ENCODE measurements at regions not wholly inside any gene's neighbourhood (a gene's known extent, or its start where the extent isn't known, plus 50 kb on each side); places are given as distances from the start of the nearest gene placed in this dataset.

DNA sequence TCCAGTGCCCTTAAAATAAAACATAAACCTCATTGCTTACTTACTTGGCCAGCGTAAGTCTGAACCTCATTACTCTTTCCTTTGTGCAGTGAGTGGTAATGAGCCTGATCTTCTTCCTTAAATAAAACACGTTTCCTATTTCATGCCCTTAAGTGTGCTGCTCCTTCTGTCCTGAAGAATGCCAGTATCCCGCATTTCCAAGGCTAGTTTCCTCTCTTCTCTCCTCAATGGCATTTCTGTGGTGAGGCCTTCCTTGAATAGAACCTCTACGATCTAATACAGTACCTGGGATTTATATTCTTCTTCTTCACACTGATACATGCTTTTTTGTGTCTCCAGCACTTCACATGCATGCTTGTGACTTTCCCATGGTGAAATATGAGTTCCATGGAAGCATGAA lies 523.4 kb upstream of the CDH4 start:
- no peak for DNase-seq

DNA sequence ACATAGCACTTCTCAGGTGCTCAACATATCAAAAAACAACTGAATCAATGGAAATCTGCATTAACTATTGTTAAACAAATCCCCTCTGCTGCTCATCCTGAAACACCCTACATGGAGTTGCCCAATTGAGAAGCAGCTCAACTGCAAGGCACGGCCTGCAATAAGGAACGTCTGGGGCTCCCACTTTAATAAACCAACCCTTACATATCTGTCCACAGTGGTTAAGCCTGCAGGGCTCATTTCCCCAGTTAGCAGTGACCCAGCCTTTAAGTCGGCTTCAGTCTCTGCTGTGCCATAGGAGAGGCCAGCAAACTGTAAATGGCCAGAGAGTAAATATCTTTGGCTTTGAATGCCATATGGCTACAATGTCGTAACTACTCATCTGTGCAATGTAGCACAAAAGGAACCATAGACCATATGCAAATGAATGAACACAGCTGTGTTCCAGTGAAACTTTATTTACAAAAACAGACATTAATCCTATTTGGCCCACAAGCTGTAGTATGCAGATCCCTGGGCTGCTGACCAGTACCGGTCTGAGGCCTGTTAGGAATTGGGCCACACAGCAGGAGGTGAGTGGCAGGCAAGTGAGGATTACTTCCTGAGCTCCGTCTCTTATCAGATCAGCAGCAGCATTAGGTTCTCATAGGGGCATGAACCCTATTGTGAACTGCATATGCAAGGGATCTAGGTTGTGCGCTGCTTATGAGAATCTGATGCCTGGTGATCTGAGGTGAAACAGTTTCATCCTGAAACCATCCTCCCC lies 522.7 kb upstream of the CDH4 start:
- no peak for DNase-seq

DNA sequence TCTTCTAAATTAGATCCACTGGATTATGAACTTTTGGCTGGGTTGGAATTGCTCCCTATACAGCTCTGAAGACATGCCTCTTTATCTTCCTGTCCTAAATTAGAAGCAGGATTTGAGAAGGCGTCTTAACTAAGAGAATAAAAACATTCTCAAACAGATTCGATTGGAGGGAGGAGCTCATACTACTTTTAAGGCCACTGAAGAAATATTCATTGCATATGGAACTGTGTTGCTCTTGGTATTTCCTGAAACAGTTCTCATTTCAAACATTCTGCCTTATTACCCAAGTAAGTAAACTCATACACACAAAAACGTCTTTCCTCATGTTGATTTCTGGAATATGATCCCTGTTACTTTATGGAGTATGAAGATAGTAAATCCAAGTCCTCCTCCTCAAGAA lies 519.7 kb upstream of the CDH4 start:
- DNase-seq, result no peak

DNA sequence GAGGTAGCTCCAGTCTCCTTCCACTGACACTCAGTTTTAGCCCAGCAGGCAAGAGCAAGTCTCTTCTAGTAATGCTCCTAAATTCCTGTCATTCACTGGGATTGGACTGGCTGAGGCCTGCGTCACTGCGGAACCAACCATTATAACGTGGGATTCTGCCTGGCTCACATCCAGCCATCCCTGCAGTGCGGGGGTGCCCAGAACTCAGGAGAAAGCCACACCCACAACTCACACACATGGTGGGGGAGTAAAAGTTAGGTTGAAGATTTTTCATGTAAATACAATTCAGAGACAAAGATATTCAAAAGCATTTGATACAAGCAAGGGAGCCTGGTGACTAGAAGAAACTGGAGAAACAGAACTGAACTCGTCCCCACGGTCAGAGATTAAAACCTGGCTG lies 504.0 kb upstream of the CDH4 start:
- no peak for DNase-seq

DNA sequence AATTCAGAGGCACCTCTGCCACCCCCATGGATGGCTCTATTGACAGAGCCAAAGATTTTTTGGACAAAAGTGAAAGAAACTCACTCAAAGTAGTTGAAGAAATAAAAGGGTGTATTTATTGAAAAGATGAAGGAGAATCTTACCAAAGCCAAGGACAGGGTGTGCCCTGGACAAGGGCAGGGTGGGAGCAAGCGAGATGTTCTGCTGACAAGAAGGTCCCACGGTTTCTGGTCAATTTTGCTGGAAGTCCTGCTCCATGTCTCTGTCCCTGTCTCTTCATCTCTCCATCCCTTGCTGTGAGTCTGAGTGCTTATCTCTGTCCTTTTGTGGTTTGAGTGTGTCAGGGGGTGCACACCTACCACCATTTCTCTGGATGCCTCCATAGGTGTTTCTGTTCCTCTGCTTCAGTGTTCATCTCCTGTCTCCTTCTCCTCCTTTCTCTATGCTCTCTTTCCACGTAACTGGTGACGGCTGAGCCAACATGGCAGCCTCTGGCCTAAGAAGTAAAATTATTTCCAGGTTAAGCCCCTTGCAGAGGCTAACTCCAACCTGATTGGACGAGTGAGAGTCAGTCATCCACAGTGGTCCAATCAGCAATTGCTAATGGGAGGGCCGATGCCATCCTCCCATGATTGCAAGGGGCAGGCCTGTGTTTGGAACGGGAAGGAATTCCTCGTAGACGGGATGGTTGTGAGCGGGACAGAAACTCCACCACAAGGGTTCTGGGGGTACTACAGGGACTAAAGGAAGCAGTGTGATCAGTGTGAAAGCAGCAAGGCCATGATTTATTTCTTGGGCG lies 502.1 kb upstream of the CDH4 start:
- DNase-seq, result no peak

DNA sequence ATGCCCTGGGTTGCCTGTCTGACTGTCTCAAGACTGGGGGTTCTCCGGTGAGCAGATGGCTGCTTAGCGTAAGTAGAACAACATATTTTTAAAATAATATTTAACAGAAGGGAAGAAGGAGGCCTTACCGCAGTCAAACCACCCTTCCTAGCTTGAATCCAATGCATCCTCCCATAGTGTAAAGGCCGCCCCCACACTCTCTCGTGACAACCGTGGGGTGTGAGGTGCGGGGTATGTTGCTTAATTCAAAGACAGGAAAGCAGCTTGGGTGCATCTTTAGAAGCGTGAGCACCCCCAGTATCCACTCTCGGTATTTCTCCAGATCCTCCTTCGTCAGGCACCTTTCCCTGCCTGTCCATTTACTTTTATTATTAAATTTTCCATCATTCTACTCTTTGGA lies 501.2 kb upstream of the CDH4 start:
- DNase-seq, result no peak

DNA sequence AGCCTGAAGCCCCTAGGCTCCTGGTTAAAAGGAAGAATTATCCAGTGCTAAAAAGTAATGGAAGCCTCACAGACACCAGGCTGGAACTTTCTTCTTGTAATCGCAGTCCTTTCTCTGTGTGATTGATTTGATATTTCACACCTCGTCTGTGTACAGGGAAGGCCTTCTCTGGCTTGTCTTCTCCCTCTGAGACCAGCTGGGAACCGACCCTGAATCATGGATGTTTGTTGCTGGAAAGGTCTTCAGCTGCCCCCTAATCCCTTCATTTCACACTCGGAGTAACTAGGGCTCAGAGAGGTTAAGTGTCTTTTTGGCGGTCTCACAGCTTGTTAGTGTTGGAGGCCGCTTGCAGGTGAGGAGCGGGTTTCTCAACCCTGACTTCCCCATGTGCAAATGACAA lies 500.2 kb upstream of the CDH4 start:
- no peak for DNase-seq

DNA sequence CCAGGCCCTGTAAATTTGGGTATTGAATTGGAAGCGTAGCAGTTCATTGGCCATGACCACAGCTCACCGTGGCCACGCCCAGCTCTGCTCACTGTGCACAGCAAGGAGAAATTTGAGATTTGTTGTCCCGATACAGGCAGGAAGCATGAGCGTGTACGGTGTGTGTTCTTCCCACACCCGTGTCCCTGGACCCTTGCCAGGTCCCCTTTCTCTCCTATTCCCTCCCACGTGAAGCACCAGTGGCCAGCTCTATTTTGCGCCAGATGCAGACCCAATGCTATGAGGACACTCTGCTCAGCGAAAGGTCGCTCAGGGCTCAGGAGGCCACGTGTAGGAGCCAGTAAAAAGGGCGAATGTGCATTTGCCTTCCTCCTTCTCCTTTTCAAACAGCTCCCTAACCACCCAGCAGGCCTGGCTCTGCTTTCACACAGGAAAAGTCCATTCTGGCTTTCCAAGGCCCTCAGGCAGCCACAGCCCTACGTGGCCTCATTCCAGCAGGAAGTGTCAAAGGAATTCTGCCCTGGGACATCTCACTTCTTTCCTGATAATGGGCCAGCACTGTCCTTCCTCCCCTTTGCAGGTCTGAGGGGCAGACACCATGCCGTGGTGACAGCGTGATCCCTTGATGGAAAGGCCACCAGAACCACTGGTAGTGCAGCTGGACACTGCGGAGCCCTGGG lies 499.2 kb upstream of the CDH4 start:
- DNase-seq, result no peak

DNA sequence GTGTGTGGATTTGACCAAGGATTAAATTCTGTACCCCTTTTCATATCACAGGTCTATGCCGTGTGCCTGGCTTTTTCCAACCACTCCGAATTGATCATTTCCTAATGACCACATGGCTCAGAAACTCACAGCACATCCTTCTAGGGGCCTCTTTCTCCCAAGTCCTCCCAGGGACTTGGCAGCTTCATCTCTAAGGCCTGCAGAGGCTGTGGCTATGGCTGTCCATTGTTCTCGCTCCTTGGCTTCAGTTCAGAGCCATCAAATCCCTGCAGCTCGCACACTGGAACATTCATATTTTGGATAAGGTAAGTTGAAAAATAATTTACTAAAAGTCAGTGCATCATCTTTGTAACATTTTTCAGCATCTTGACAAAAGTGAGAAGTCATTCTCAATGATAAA lies 497.2 kb upstream of the CDH4 start:
- DNase-seq, result no peak

DNA sequence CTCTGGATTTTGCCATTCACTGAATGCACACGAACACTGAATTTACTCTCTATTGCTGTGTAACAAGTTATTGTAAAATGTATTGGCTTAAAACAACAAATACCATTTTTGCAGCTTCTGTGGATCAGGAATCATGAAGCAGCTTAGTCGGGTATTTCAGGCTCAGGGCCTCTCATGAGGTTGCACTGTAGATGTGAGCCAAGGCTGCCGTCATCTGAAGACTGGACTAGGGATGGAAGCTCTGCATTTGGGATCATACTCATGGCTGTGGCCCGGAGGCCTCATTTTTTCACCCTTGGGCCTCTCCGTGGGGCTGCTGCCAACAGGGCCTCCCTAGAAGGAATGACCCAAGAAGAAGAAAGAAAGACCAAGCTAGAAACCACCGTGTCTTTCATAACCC lies 492.4 kb upstream of the CDH4 start:
- DNase-seq, result no peak

DNA sequence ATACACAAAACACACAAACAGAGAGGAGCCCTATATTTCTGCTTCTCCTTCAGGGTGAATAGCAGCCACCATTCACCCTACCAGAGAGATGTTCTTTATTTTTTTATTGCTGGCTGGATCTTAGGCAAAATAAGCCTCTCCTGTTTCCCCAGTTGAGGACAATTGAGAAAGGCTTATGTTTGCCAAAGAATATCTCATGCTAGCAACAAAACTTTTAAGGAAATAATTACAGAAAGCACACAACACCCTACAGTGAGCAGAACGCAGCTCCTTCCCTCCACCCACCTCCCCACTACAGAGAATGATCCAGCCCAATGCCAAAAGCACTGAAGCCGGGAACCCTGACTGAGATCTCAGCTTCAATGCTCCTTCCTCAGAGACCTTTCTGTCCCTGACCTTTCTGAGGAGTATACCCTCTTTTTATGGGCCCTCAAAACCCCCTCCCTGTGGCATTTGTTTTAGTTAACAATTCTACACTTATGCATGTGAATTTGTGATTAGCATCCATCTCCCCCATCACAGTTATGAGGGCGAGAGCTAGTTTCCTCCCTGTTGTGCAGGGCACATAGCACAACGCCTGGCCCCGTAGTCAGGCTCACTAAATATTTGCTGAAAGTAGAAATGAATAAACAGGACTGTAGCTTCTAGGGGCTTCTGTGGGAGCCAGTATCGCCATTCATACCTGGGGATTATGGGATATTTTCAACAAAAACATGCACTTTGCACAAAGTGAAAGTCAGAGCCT lies 491.6 kb upstream of the CDH4 start:
- DNase-seq, result no peak

DNA sequence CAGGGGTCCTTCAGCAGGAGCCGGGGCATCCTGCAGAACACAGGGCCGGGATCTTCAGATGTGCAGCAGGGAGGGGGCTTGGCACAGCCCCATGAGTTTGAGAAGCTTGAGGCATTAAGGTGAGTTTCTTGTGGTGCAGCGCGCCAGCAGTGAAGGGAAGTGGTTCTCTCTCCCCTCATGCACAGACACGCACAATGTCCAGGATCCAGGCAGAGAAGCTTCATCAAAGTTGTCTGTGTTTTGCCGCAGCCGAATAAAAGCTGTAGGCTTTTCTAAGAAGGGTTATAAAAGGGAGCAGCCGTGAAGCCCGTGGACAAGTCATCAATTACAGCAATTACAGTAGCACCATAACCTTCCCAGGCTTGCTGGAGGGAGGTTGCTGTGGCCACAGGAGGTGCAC lies 491.0 kb upstream of the CDH4 start:
- no peak for DNase-seq

DNA sequence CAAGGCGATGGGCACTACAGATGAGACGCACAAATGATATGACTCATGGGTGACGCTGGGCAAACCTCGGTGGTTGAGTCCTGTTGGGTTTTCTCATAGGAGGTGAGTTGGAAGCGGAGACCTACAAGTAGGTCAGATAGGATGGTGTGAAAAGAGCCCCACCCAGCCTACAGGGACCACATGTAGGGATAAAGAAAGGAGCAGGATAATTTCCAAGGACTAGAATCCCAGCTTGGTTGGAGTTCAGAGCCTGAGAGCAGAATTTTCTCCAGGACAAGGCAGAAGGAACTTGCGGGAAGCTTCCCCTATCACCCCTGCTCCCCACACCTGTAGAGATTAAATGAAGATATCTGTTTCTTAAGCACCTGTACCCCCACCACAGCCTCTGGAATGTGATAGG lies 489.7 kb upstream of the CDH4 start:
- DNase-seq, result no peak

DNA sequence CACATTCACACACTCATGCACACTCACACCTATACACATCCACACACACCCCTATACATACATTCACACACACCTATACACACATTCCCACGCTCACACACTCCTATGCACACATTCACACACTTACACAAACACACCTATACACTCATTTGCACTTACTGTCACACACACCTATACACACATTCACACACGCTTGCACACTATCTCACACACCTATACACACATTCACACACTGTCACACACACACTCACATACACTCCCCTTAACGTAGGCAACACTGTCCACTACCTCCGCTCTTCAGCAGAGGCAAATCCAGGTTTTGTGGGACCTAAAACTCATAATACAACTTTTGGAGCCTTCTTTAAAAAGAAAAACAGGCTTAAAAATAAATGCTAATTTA lies 487.7 kb upstream of the CDH4 start:
- no peak for DNase-seq

DNA sequence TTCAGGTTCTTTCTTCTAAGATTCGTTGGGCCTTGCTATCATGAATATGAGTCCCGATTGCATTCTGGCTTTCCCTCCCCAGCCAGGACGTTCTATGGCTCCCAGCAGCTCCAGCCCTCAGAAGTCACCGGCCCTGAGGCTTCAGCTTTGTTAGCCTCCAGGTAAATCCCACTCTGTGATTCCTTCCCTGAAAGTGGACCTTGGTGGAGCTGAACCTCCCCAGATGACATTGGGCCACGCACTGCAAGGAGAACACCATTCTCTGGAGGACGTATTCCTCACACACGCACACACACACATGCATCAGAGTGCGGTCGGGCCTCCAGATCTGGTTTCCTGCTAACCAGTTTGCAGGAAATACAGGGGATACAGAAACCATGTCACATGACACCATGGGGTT lies 487.3 kb upstream of the CDH4 start:
- DNase-seq, result no peak

DNA sequence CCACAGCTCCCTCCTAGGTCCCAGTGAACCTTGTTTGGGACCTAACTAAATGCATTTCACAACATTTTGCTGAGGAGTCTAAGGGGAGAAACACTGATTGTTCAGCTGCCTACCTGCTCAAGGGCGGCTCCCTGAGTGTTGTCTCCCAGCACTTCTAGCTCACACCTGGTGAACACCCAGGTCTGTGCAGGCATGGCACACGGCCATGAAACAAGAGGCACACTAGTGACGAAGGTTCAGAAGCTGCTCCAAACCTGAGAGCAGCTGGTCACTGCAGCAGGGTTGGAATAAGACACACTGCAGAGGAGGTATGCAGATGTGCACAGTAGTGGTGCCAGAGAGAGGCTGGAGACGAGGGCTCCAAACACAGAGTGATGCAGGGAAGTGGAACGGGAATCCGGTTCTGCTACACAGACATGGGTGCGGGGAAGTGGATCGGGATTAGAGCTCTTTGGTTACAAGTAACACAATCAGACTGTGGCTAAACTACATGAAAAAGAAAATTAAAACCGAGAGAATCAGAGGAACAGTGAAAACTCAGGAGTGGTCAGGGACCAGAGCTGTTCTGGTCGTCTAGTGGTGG lies 486.1 kb upstream of the CDH4 start:
- no peak for DNase-seq

DNA sequence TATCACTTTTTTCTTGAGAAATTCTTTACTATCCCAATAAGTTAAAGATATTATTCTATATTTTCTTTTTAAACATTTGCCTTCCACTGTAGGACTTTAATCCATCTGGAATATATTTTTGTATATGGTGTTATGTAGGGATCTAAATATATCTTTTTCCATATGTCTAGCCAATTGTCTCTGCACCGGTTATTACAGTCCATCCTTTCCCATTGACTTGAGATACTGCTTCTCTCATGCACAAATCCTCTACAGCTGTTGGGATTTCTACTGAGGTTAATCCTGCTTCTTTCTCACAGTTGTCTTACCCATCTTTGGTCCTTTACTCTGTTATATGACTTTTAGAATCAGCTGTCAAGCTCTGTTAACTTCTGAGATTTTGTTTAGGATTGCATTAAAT lies 483.8 kb upstream of the CDH4 start:
- no peak for DNase-seq

DNA sequence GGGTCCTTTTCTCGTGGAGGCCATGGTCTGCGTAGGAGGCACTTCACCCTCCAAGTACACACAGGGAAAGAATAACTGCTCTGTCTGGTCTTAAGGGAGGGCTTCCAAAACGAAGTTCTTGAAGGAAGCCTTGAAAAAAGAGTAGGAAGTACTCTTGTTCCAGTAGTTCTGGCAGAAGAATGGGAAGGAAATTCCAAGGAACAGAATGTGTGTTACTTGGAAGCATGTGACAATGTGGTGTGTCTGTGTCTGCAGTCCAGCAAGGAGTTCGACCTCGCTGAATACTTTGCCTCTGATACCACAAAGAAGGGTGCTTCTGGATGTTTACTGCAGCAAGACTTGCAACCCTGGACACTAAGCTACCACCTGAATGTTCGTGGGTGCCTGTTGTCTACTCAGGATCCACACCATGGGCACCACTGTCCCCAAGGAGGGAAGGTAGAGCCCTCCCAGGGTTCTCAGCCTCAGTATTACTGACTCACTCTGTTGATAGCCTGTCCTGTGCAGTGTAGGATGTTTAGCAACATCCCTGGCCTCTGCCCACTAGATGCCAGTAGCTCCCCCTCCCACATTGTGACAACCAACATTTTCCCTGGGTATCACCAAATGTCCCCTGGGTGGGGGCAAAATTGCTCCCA lies 471.6 kb upstream of the CDH4 start:
- no peak for DNase-seq

DNA sequence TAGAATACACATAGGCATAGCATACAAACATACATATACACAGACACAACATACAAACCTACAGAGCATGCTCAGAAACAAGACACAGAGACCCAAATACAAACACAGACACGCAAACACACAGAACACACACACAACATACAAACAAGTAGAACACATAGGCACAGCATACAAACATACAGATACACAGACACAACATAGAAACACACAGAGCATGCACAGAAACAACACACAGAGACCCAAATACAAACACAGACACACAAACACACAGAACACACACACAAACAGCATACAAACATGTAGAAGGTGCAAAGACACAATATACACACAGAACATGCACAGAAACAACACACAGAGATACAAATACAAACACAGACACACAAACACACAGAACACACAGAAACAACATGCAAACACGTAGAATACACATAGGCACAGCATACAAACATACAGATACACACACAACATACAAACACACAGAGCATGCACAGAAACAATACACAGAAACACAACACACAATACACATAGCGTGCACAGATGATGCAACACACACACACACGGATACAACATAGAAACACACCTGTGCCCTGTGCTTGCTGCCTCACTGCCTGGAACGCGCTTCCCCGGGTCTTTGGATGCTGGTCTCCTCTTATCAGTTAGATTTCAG lies 469.0 kb upstream of the CDH4 start:
- DNase-seq, result no peak

DNA sequence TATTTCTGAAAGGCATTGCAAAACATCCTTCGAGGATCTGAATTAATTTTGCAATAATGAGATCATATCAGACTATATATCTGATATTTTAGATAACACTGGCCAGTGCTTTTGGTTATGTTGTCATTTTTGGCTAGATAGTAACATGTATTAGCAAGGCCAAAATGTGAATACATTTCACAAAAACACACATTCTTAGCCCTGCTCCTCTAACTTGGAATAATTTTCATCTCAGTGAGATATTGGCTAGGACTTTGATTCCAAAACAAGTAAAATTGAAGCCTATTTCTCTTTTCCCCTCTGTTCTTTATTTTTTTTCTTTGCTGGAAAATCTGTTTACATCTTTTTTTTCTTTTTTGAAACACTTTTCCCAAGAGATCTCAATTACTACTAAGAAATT lies 466.8 kb upstream of the CDH4 start:
- DNase-seq, result no peak

DNA sequence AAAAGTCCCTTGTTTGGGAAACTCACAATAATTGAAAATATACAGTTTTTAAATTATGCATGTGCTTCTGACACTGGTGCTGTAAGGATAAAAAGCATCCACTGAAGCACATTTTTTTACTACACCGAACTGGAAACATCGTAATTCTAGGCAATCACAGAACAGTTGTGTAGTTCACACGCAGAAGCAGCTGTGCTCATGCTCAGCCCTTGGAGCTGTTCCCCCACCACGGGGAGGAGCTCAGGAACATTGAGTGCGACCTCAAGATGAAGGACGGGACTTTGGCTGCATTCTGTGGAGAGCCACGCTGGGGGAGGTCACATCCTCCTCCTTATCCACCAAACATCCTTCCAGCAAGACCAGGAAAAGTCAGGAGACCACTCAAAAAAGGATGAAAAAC lies 466.3 kb upstream of the CDH4 start:
- no peak for DNase-seq

DNA sequence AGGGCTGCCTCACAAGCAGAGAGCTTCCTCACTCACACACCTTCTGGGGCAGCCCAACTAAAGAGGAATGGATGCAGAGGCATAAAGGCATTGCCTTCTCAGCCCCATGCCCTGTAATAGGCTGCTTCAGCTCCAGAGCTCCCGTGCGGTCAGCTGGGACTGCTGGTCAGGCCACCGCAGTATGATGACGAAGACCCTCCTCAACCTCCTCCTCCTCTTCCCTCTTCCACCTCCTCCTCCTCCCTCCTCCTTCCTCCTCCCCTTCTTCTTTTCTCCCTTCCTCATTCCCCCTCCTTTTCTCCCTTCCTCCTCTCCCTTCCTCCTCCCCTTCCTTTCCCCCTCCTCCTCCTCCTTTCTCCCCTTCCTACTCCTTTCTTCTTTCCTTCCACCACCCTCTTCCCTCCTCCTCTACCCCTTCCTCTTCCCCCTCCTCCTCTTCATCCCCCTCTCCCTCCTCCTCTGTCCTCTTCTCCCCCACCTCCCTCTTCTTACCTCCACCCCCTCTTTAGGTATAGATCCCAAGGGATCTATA lies 465.3 kb upstream of the CDH4 start:
- no peak for DNase-seq
